Upper lobe of left lung (tissue), 4 donors: ENCODE measurements at regions not wholly inside any gene's neighbourhood (a gene's known extent, or its start where the extent isn't known, plus 50 kb on each side); places are given as distances from the start of the nearest gene placed in this dataset.

Source experiments
- EP300 ChIP-seq, 4 donors: sonication (generic); formaldehyde crosslinking; IDR thresholded peaks; one replicate each; pipeline ENCODE4 v1.5.1; 2017; ENCODE audit warnings: antibody characterized with exemption in 4 of 4, control low read depth in 2 of 4
- POLR2A ChIP-seq, 4 donors: fragments of 450-650 bp; IDR thresholded peaks; one replicate each; pipeline ENCODE4 v1.5.1; 2016 to 2017; ENCODE audit warnings: antibody characterized with exemption in 4 of 4, mild to moderate bottlenecking in 2 of 4
- POLR2AphosphoS5 ChIP-seq, 2 donors: sonication (generic); formaldehyde crosslinking; IDR thresholded peaks; one replicate each; pipeline ENCODE4 v1.5.1; 2017; ENCODE audit warnings: antibody characterized with exemption in 2 of 2
- TF ChIP-seq, protein P1 (sequence below), 6 experiments: fragments of 450-650 bp in 4 of 6; fragments of 200-600 bp in 2 of 6; sonication (generic) in 2 of 6; IDR thresholded peaks; one replicate each; pipeline ENCODE4 v1.5.1; 2016 to 2019; ENCODE audit warnings: antibody characterized with exemption in 6 of 6

DNA sequence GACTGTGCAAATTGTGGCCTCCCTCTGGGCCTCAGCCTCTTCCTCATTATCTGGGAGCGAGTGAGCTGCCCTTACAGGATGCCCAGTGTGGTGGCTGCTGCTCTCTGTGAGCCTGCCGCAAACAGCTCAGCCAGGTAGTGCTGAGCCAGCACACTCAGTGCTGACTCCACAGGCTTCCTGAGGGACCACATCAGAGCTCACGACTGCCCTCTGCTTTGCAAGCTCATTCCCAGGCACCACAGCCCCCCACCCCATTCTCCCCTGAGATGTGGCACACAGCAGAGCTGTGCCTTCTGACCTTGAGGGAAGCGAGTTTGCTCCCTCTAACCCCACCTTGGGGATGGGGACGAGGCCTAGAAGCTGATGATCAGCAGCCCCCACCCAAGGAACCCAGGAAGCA, 230.5 kb upstream of the PPP2R2D start:
- TF ChIP-seq POLR2AphosphoS5 (IDR thresholded peaks at IDR 0.05) (no peak), POLR2A (IDR thresholded peaks at IDR 0.05) (no peak), EP300 (IDR thresholded peaks at IDR 0.05) (no peak)
- TF ChIP-seq, protein P1, sequence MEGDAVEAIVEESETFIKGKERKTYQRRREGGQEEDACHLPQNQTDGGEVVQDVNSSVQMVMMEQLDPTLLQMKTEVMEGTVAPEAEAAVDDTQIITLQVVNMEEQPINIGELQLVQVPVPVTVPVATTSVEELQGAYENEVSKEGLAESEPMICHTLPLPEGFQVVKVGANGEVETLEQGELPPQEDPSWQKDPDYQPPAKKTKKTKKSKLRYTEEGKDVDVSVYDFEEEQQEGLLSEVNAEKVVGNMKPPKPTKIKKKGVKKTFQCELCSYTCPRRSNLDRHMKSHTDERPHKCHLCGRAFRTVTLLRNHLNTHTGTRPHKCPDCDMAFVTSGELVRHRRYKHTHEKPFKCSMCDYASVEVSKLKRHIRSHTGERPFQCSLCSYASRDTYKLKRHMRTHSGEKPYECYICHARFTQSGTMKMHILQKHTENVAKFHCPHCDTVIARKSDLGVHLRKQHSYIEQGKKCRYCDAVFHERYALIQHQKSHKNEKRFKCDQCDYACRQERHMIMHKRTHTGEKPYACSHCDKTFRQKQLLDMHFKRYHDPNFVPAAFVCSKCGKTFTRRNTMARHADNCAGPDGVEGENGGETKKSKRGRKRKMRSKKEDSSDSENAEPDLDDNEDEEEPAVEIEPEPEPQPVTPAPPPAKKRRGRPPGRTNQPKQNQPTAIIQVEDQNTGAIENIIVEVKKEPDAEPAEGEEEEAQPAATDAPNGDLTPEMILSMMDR (IDR thresholded peaks at IDR 0.05): no peak
